ENCODE measurements at regions not wholly inside any gene's neighbourhood (a gene's known extent, or its start where the extent isn't known, plus 50 kb on each side); places are given as distances from the start of the nearest gene placed in this dataset.
"Not testable (repeated sequence)": the region's sequence is repeated elsewhere in the genome, so short reads cannot be mapped to it uniquely, and the experiment has no call there.

DNA sequence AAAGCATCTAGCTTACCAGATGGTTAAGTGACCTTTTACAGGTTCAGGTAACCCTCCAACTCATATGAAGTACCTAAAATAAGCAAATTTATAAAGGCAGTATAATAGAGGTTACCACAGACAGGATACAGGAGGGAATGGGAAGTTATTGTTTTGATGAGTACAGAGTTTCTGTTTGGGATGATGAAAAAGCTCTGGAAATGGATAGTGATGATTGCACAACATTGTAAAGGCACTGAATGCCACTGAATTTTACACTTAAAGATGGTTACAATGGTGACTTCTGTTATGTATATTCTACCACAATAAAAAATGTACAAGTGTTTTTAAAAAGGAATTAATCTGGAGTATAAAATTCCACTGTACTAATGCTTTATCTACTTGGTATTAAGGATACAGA is 75.0 kb upstream of the NIPBL start:
- Histone ChIP-seq H3K4me1 (replicated peaks; ENCODE audit: insufficient read depth) (no peaks in the 10 kb centered on the region), H3K27ac (no peak overlapping the region), H3F3A (ENCODE audit: insufficient read depth, low read depth) (no peaks in the 10 kb centered on the region), H3K9me3 (ENCODE audit: insufficient read depth, low read depth) (no peaks in the 10 kb centered on the region), H3K27me3 (ENCODE audit: insufficient read depth, low read depth) (no peaks in the 10 kb centered on the region), H4K20me1 (ENCODE audit: insufficient read depth) (no peaks in the 10 kb centered on the region), H3K36me3 (ENCODE audit: low read depth) (no peaks in the 10 kb centered on the region), H2AFZ (no peak overlapping the region), H3K9me2 (ENCODE audit: insufficient read depth) (0 out of 2 replicates have a peak, but pooled peaks cover 3% of the 10 kb centered on the region), H3K79me2 (ENCODE audit: low read depth) (no peaks in the 10 kb centered on the region), H3K4me3 (no peak overlapping the region), H3K4me2 (no peak overlapping the region)
- intact Hi-C loops (cut with micrococcal nuclease; ENCODE audit: unreplicated experiment) = no loop called here
- BruUV-seq (replicated peaks) = no TSS peak
- TF ChIP-seq, protein P1, sequence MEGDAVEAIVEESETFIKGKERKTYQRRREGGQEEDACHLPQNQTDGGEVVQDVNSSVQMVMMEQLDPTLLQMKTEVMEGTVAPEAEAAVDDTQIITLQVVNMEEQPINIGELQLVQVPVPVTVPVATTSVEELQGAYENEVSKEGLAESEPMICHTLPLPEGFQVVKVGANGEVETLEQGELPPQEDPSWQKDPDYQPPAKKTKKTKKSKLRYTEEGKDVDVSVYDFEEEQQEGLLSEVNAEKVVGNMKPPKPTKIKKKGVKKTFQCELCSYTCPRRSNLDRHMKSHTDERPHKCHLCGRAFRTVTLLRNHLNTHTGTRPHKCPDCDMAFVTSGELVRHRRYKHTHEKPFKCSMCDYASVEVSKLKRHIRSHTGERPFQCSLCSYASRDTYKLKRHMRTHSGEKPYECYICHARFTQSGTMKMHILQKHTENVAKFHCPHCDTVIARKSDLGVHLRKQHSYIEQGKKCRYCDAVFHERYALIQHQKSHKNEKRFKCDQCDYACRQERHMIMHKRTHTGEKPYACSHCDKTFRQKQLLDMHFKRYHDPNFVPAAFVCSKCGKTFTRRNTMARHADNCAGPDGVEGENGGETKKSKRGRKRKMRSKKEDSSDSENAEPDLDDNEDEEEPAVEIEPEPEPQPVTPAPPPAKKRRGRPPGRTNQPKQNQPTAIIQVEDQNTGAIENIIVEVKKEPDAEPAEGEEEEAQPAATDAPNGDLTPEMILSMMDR (conservative IDR thresholded peaks at IDR 0.05) = no peak
- no peak for TF ChIP-seq EZH2 (IDR thresholded peaks at IDR 0.05; ENCODE audit: low read depth)
- ChIA-PET CTCF (no interaction called here), POLR2A (ENCODE audit: unreplicated experiment) (no interaction called here)
- DNase-seq = no peak

DNA sequence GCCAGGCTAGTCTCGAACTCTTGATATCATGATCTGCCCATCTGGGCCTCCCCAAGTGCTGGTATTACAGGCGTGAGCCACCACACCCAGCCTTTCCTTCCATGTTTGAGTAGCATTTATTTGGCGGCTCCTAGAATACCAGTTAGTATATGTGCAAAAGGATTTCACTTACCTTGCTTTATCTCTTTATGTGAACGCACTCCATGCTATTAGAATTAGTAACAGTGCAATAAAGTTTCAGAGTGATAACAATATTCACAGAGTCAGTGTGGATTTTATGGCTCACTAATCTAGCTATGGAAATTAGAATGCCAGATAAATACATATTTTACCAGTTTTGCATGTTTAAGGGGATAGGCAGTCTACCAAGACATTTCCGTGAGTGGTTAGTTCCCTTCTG is 74.4 kb upstream of the NIPBL start:
- POLR2A ChIA-PET (ENCODE audit: unreplicated experiment) = no interaction called here
- no peaks in the 10 kb centered on the region for H4K20me1 ChIP-seq (ENCODE audit: insufficient read depth)
- no peaks in the 10 kb centered on the region for H3K79me2 ChIP-seq (ENCODE audit: low read depth)
- BruUV-seq (replicated peaks) = no TSS peak
- CTCF ChIA-PET = no interaction called here
- no peaks in the 10 kb centered on the region for H3F3A ChIP-seq (ENCODE audit: insufficient read depth, low read depth)
- DNase-seq = no peak
- H3K4me3 ChIP-seq = no peak overlapping the region
- 0 out of 2 replicates have a peak, but pooled peaks cover 3% of the 10 kb centered on the region for H3K9me2 ChIP-seq (ENCODE audit: insufficient read depth)
- H2AFZ ChIP-seq = no peak overlapping the region
- TF ChIP-seq EZH2 (IDR thresholded peaks at IDR 0.05; ENCODE audit: low read depth) = no peak
- TF ChIP-seq, protein P1 (conservative IDR thresholded peaks at IDR 0.05) = no peak
- no peaks in the 10 kb centered on the region for H3K4me1 ChIP-seq (replicated peaks; ENCODE audit: insufficient read depth)
- intact Hi-C loops (cut with micrococcal nuclease; ENCODE audit: unreplicated experiment) = no loop called here
- no peak overlapping the region for H3K4me2 ChIP-seq
- no peaks in the 10 kb centered on the region for H3K36me3 ChIP-seq (ENCODE audit: low read depth)
- H3K9me3 ChIP-seq (ENCODE audit: insufficient read depth, low read depth) = no peaks in the 10 kb centered on the region
- H3K27me3 ChIP-seq (ENCODE audit: insufficient read depth, low read depth) = no peaks in the 10 kb centered on the region
- no peak overlapping the region for H3K27ac ChIP-seq

- H3K4me2 ChIP-seq; CTCF ChIA-PET; BruUV-seq (replicated peaks); DNase-seq; H3K27ac ChIP-seq; H3K36me3 ChIP-seq (ENCODE audit: low read depth); H3K4me1 ChIP-seq (replicated peaks; ENCODE audit: insufficient read depth); H3K9me2 ChIP-seq (ENCODE audit: insufficient read depth); H3K4me3 ChIP-seq; H4K20me1 ChIP-seq (ENCODE audit: insufficient read depth); POLR2A ChIA-PET (ENCODE audit: unreplicated experiment); H3K9me3 ChIP-seq (ENCODE audit: insufficient read depth, low read depth); H3K79me2 ChIP-seq (ENCODE audit: low read depth); H2AFZ ChIP-seq; intact Hi-C loops (cut with micrococcal nuclease; ENCODE audit: unreplicated experiment); H3F3A ChIP-seq (ENCODE audit: insufficient read depth, low read depth); H3K27me3 ChIP-seq (ENCODE audit: insufficient read depth, low read depth): not testable (repeated sequence)
Measured at GRCh38 chr5:36813249-36813648, 63.3 kb upstream of the NIPBL start.

- Histone ChIP-seq H2AFZ (no peak overlapping the region), H3K27ac (no peak overlapping the region), H4K20me1 (ENCODE audit: insufficient read depth) (no peaks in the 10 kb centered on the region), H3K9me3 (ENCODE audit: insufficient read depth, low read depth) (no peaks in the 10 kb centered on the region), H3K79me2 (ENCODE audit: low read depth) (no peaks in the 10 kb centered on the region), H3K9me2 (ENCODE audit: insufficient read depth) (no peaks in the 10 kb centered on the region), H3K36me3 (ENCODE audit: low read depth) (no peaks in the 10 kb centered on the region), H3K4me1 (replicated peaks; ENCODE audit: insufficient read depth) (no peaks in the 10 kb centered on the region), H3F3A (ENCODE audit: insufficient read depth, low read depth) (no peaks in the 10 kb centered on the region), H3K4me3 (no peak overlapping the region), H3K4me2 (no peak overlapping the region), H3K27me3 (ENCODE audit: insufficient read depth, low read depth) (no peaks in the 10 kb centered on the region)
- intact Hi-C loops (cut with micrococcal nuclease; ENCODE audit: unreplicated experiment) = no loop called here
- POLR2A ChIA-PET (ENCODE audit: unreplicated experiment) = no interaction called here
- TF ChIP-seq, protein P1 (conservative IDR thresholded peaks at IDR 0.05) = no peak
- no peak for TF ChIP-seq EZH2 (IDR thresholded peaks at IDR 0.05; ENCODE audit: low read depth)
- DNase-seq = no peak
- BruUV-seq (replicated peaks) = no TSS peak
- CTCF ChIA-PET = no interaction called here
Measured at GRCh38 chr5:36815871-36816270, 60.7 kb upstream of the NIPBL start.
